ENCODE measurements at regions not wholly inside any gene's neighbourhood (a gene's known extent, or its start where the extent isn't known, plus 50 kb on each side); places are given as distances from the start of the nearest gene placed in this dataset.

DNA sequence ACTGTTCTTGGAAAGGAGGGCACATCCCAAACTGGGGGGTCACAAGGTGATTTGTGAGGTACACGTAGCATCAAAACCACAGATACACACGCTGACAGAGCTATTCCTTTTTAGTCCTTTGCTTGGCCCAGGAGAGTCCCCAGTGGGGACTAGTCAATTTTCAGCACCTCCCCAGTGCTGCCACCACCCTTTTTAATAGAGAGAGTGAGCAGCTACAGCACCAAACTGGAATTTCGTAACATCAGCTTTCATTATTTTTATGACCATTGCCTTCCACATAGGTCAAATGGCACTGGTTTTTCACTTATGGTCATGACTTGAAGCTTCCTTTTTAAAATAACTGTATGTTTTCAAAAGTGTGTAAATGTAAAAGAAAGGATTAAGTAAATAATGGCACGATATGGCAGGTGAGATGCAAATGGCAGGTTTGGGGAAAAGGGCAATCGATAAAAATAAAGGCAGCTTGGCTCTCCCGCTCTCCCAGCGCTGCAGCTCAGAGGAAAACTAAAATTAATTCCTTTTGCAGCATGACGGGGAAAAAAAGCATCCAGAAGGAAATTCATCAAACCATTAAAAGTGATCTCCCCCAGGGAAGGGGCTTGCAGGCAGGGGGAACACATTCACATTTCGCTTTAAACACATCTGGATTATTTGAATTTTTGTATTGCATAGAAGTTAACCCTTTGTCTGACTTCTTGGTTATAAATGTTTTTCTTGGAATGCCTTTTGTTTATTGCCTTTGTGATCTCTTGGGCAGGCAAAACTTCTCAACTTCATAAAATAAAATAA is 95.2 kb downstream of the ANKRD60 start:
- no peak for DNase-seq (ENCODE audit: low spot score)
- no peaks in the 10 kb centered on the region for H3K9me3 Mint-ChIP-seq (ENCODE audit: low read depth)
- no peak overlapping the region for H3K27ac Mint-ChIP-seq (ENCODE audit: unreplicated experiment)
- H3K4me1 Mint-ChIP-seq (ENCODE audit: low read depth) = peaks cover 39% of the 10 kb centered on the region
- H3K36me3 Mint-ChIP-seq (ENCODE audit: low read depth) = no peaks in the 10 kb centered on the region
- TF ChIP-seq, protein P1, sequence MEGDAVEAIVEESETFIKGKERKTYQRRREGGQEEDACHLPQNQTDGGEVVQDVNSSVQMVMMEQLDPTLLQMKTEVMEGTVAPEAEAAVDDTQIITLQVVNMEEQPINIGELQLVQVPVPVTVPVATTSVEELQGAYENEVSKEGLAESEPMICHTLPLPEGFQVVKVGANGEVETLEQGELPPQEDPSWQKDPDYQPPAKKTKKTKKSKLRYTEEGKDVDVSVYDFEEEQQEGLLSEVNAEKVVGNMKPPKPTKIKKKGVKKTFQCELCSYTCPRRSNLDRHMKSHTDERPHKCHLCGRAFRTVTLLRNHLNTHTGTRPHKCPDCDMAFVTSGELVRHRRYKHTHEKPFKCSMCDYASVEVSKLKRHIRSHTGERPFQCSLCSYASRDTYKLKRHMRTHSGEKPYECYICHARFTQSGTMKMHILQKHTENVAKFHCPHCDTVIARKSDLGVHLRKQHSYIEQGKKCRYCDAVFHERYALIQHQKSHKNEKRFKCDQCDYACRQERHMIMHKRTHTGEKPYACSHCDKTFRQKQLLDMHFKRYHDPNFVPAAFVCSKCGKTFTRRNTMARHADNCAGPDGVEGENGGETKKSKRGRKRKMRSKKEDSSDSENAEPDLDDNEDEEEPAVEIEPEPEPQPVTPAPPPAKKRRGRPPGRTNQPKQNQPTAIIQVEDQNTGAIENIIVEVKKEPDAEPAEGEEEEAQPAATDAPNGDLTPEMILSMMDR (IDR thresholded peaks at IDR 0.05) = no peak
- peaks cover 27% of the 10 kb centered on the region for H3K27me3 Mint-ChIP-seq (ENCODE audit: low read depth)
- H3K4me3 Mint-ChIP-seq (ENCODE audit: unreplicated experiment) = no peak overlapping the region

DNA sequence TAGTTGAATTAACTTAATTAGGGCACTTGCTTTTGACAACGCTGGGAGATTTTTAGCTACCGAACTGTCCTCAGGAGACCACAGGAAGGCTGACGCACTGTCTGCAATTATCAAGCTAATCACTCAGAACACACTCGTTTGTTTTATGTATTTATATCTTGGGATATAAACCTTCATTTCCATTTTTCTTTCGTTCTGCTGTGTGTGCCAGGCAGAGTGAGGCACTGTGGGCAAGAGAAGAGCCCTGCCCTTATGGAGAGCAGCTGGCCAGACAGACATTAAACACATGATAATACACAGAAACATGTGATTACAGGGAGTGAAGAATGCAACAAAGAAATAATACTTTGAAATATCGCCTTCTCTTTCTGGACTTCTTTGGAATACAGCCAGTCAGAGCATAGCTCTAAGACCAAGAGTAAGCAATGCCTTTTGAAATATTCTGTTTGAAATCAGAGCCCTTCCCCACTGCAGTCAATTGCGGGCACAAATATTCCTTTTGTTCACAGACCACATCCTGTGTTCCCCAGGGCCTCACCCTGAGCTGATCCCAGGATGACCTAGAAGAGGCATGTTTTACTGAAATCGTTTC is 96.8 kb downstream of the ANKRD60 start:
- Mint-ChIP-seq H3K36me3 (ENCODE audit: low read depth) (no peaks in the 10 kb centered on the region), H3K27ac (ENCODE audit: unreplicated experiment) (peak overlapping the region; percentile 82), H3K4me1 (ENCODE audit: low read depth) (peaks cover 47% of the 10 kb centered on the region), H3K27me3 (ENCODE audit: low read depth) (peaks cover 17% of the 10 kb centered on the region), H3K9me3 (ENCODE audit: low read depth) (peaks cover 3% of the 10 kb centered on the region), H3K4me3 (ENCODE audit: unreplicated experiment) (peak overlapping the region; percentile 52)
- TF ChIP-seq, protein P1 (IDR thresholded peaks at IDR 0.05) = no peak
- DNase-seq (ENCODE audit: low spot score) = no peak

DNA sequence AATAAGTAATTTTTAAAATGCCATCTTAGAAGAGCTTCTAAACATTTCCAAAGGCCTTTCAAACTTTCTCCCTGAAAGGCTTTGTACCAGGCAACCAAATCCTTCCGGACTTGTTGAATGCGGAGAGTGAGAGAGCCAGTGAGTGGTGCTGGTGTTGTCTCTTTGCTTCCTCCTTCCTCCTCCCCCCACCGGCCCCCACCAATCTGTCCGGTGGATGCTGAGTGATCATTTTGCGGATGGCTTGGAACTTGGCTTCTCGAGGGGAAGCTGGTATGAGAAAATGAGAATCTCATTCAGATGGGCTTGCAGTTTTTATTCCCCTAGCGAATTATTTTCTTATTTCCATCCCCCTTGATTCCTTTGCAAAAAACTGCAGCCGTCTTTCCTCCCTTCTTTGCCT is 97.3 kb downstream of the ANKRD60 start:
- H3K9me3 Mint-ChIP-seq (ENCODE audit: low read depth) = peaks cover 8% of the 10 kb centered on the region
- H3K36me3 Mint-ChIP-seq (ENCODE audit: low read depth) = no peaks in the 10 kb centered on the region
- H3K4me1 Mint-ChIP-seq (ENCODE audit: low read depth) = peaks cover 47% of the 10 kb centered on the region
- H3K4me3 Mint-ChIP-seq (ENCODE audit: unreplicated experiment) = peak overlapping the region; percentile 52
- H3K27ac Mint-ChIP-seq (ENCODE audit: unreplicated experiment) = peak overlapping the region; percentile 82
- peaks cover 14% of the 10 kb centered on the region for H3K27me3 Mint-ChIP-seq (ENCODE audit: low read depth)
- TF ChIP-seq, protein P1 (IDR thresholded peaks at IDR 0.05) = no peak
- DNase-seq (ENCODE audit: low spot score) = no peak

DNA sequence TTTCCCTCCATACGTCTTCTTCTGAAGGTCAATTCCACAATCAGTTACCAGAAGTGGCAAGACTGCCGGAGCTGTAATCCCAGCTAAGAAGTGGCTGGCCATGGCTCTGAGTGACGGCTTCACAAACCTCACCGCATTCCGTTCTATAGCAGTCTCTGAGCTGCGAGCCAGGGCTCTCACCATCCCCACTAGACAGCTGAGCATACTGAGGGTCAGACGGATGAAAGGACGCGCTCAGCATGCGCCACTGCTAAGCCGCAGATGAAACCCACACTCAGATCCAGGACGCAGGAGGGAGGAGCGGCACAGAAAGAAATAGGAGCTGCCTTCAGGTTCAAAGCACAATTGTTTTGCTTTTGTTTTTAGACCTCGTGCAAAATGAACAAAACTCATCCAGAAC is 97.9 kb downstream of the ANKRD60 start:
- H3K36me3 Mint-ChIP-seq (ENCODE audit: low read depth) = peaks cover 2% of the 10 kb centered on the region
- DNase-seq (ENCODE audit: low spot score) = no peak
- peaks cover 47% of the 10 kb centered on the region for H3K4me1 Mint-ChIP-seq (ENCODE audit: low read depth)
- H3K27ac Mint-ChIP-seq (ENCODE audit: unreplicated experiment) = peak overlapping the region; percentile 66
- peaks cover 12% of the 10 kb centered on the region for H3K9me3 Mint-ChIP-seq (ENCODE audit: low read depth)
- peaks cover 8% of the 10 kb centered on the region for H3K27me3 Mint-ChIP-seq (ENCODE audit: low read depth)
- TF ChIP-seq, protein P1 (IDR thresholded peaks at IDR 0.05) = no peak
- H3K4me3 Mint-ChIP-seq (ENCODE audit: unreplicated experiment) = no peak overlapping the region

DNA sequence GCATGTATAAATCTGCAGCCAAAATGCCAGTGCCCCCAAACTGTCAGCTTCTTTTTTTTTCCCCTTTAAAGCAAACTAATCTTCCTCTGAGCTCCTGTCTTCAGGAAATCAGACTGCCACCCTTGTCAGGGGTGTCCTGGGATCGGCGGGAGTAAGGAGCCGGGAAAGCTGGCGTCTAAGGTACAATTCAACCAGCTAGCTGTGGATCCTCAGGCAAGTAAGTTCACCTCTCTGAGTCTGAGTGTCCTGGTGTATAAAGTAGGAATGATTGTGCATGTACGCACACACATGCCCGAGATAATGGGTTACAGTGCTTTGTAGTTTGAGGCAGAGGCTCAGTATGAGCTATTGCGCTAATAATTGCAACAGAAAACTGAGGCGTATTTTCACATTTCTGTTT is 98.3 kb downstream of the ANKRD60 start:
- H3K4me1 Mint-ChIP-seq (ENCODE audit: low read depth) = peaks cover 47% of the 10 kb centered on the region
- TF ChIP-seq, protein P1 (IDR thresholded peaks at IDR 0.05) = no peak
- H3K27me3 Mint-ChIP-seq (ENCODE audit: low read depth) = peaks cover 4% of the 10 kb centered on the region
- H3K36me3 Mint-ChIP-seq (ENCODE audit: low read depth) = peaks cover 2% of the 10 kb centered on the region
- H3K27ac Mint-ChIP-seq (ENCODE audit: unreplicated experiment) = no peak overlapping the region
- no peak overlapping the region for H3K4me3 Mint-ChIP-seq (ENCODE audit: unreplicated experiment)
- H3K9me3 Mint-ChIP-seq (ENCODE audit: low read depth) = peaks cover 16% of the 10 kb centered on the region
- DNase-seq (ENCODE audit: low spot score) = no peak

Data from chondrocyte (in vitro differentiated cells).